Amygdala (tissue), 56 donors: ENCODE measurements at regions not wholly inside any gene's neighbourhood (a gene's known extent, or its start where the extent isn't known, plus 50 kb on each side); places are given as distances from the start of the nearest gene placed in this dataset.

Experiments
- DNase-seq, 56 donors: peaks; one replicate each; lab custom pipeline; 2025; lab: John Stamatoyannopoulos, UW

DNA sequence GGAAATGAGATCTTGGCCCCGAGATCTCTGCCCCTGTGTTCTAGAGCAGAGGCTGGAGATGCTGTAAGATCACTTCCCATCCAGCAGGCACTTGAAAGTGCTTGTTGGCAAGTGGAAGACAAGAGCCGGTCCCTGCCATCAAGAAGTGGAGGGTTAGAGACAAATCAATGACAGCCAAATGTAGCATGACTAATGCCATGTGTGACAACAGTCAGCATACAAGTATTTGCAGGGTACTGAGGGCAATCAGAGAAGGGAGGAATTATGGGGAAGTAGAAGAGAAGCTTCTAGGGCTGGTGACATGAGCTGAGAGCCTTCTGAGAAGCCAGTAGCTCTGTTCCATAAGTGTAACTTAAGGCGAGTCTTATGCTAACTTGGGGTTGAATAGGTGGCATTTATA, 58.6 kb downstream of the TMEM17 start:
- DNase-seq = no peak

- no peak for DNase-seq
Observed at GRCh38 chr2:62446491-62446890, 59.5 kb downstream of the TMEM17 start.

GRCh38 chr2:62443886-62444285, 62.1 kb downstream of the TMEM17 start:
- no peak for DNase-seq

GRCh38 chr2:62443471-62443870, 62.5 kb downstream of the TMEM17 start:
- DNase-seq = no peak

- no peak for DNase-seq
Observed at GRCh38 chr2:62441824-62442223, 64.2 kb downstream of the TMEM17 start.

- no peak for DNase-seq
Observed at GRCh38 chr2:62441421-62441820, 64.6 kb downstream of the TMEM17 start.

DNA sequence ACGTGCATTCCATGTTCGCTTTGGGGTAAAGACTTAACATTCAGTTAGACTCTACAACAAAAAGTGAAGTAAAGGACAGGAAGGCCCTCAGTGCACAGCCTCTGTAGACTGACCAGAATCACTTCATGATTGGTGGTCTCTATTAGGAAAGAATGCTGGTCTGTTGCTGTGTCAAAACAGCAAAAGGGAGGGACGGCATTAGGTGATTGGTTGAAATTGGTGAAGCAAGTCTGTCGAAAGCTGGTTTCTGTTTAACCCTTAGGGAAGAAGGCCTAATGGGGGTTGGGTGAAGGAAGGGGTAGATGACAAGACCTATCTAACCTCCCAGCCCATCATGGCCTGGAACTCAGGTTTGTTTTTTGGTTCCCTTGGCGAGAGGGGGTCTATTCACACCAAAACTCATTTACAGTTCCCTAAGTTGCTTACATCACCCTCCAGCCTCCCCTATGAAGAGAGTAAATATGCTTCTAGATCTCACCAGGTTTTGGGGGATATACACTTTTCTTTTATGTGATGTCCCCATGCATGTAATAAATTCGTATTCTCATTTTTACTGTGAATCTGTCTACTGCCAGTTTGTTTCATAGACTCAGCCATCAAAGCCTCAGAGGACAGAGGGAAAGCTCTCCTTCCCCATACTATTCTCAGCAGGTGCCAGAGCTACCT, 65.6 kb downstream of the TMEM17 start:
- no peak for DNase-seq

DNA sequence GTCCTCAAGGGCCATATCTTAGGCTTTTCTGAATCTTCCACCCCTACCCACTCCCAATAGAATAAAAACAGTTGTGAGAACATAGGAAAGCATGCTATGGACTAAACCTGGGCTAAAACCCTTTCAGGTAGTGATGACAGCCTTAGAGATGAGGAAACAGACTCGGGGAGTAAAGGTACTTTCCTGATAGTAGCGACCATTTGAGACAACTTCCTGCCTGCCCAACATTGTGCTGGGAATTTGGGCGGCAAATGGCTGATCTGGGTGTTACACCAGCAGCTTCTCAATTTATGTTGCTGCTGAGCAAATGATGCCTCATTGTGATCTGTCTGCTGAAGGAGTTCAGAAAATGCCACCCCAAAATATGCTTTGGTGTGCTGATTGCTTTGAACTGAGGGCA, 66.6 kb downstream of the TMEM17 start:
- no peak for DNase-seq

- no peak for DNase-seq
Observed at GRCh38 chr2:62437785-62438184, 68.2 kb downstream of the TMEM17 start.

- no peak for DNase-seq
Observed at GRCh38 chr2:62435720-62436119, 70.3 kb downstream of the TMEM17 start.

GRCh38 chr2:62432407-62432806, 73.6 kb downstream of the TMEM17 start:
- no peak for DNase-seq

DNA sequence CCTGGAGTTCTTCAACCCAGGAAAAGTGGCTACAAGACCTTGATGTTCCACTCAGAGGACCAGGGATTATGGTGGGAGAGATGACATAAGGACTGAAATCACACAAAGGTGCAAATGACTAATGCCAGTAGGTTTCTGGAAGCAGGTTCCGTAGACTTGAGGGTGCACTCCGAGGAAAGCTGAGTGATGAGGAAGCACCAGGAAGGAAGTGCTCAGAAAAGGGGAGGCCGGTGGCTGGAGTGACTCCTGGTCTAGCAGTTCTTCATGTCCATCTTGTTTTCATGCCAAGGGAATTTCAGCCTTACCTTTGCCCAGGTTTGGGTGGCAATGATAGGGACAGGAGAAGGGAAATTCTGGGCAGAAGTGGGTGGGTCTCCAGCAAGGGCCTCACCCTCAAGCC, 74.5 kb downstream of the TMEM17 start:
- no peak for DNase-seq

- no peak for DNase-seq
Observed at GRCh38 chr2:62430146-62430545, 75.8 kb downstream of the TMEM17 start.

GRCh38 chr2:62427146-62427545, 78.8 kb downstream of the TMEM17 start:
- DNase-seq = no peak

- DNase-seq = peak in 1 of 56 donors; percentile 8
Observed at GRCh38 chr2:62426154-62426912, 79.7 kb downstream of the TMEM17 start.

GRCh38 chr2:62425684-62426083, 80.3 kb downstream of the TMEM17 start:
- no peak for DNase-seq

GRCh38 chr2:62424899-62425298, 81.1 kb downstream of the TMEM17 start:
- no peak for DNase-seq

GRCh38 chr2:62423883-62424458, 82.0 kb downstream of the TMEM17 start:
- peak in 27 of 56 donors; percentile 1 to 65 (median 27) for DNase-seq

GRCh38 chr2:62423235-62423634, 82.8 kb downstream of the TMEM17 start:
- DNase-seq = no peak

DNA sequence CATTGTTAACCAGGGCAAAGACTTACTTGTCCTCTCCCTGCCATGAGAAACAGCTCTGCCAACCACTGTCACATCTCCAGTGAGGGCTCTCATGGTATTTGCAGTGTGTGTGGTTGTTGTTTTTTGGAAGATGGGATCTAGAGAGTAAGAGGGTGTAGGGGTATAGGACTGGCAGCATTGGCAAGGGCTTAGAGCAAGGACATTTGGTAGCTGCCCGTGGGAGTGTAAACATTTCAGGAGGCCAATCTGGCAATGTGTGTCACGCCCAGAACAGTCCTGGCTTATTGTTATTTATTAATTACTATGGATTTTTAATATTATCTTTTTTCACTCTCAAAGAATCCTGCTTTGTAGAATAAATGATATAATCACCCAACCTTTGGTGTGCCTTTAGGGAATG, 90.5 kb downstream of the TMEM17 start:
- no peak for DNase-seq

GRCh38 chr2:62415019-62415431, 91.0 kb downstream of the TMEM17 start:
- peak in 1 of 56 donors; percentile 12 for DNase-seq

DNA sequence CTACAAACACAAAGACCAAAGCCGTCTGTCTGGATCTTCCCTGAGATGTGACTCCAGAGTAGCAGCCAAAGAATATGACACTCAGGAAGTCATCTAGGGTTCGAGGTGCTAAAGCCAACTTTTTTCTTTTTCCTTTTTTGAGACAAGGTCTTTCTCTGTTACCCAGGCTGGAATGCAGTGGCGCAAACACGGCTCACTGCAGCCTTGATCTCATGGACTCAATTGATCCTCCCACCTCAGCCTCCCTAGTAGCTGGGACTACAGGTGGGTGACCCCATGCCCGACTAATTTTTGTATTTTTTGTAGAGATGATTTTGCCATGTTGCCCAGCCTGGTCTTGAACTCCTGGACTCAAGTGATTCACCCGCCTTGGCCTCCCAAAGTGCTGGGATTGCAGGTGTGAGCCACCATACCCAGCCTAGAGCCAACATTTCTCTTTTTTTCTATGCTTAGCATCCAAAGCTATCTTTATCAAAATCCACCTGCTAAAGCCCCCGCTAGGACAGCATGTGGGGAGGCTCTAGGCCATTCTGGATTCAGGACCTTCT, 92.8 kb downstream of the TMEM17 start:
- no peak for DNase-seq
